ENCODE measurements at regions not wholly inside any gene's neighbourhood (a gene's known extent, or its start where the extent isn't known, plus 50 kb on each side); places are given as distances from the start of the nearest gene placed in this dataset.

- Histone ChIP-seq H3K36me3 (ENCODE audit: control insufficient read depth in 2 of 2, insufficient read depth in 1 of 2, low read length in 2 of 2) (no peaks in the 10 kb centered on the region), H3K4me1 (ENCODE audit: control insufficient read depth, insufficient read depth, low read length) (no peaks in the 10 kb centered on the region), H3K9me3 (ENCODE audit: control insufficient read depth, insufficient read depth, low read depth, low read length) (no peaks in the 10 kb centered on the region), H3K4me3 (ENCODE audit: low read depth, low read length) (no peak overlapping the region), H3K27ac (ENCODE audit: extremely low read depth, low read depth, low read length) (no peak overlapping the region)
- POLR2A ChIA-PET = no interaction called here
- CTCF ChIA-PET = no interaction called here
- TF ChIP-seq, protein P1, sequence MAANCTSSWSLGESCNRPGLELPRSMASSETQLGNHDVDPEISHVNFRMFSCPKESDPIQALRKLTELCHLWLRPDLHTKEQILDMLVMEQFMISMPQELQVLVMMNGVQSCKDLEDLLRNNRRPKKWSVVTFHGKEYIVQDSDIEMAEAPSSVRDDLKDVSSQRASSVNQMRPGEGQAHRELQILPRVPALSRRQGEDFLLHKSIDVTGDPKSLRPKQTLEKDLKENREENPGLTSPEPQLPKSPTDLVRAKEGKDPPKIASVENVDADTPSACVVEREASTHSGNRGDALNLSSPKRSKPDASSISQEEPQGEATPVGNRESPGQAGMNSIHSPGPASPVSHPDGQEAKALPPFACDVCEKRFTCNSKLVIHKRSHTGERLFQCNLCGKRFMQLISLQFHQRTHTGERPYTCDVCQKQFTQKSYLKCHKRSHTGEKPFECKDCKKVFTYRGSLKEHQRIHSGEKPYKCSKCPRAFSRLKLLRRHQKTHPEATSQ (tag by site-specific recombination; IDR thresholded peaks at IDR 0.05) = no peak
- TF ChIP-seq ZNF398 (tag by site-specific recombination; IDR thresholded peaks at IDR 0.05) = no peak
- TF ChIP-seq, protein P2, sequence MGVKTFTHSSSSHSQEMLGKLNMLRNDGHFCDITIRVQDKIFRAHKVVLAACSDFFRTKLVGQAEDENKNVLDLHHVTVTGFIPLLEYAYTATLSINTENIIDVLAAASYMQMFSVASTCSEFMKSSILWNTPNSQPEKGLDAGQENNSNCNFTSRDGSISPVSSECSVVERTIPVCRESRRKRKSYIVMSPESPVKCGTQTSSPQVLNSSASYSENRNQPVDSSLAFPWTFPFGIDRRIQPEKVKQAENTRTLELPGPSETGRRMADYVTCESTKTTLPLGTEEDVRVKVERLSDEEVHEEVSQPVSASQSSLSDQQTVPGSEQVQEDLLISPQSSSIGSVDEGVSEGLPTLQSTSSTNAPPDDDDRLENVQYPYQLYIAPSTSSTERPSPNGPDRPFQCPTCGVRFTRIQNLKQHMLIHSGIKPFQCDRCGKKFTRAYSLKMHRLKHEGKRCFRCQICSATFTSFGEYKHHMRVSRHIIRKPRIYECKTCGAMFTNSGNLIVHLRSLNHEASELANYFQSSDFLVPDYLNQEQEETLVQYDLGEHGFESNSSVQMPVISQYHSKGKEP (tag by site-specific recombination; IDR thresholded peaks at IDR 0.05) = no peak
- TF ChIP-seq REPIN1 (tag by site-specific recombination; IDR thresholded peaks at IDR 0.05; ENCODE audit: low read depth) = no peak
- TF ChIP-seq ZNF23 (tag by site-specific recombination; IDR thresholded peaks at IDR 0.05; ENCODE audit: borderline replicate concordance) = no peak
- TF ChIP-seq, protein P3, sequence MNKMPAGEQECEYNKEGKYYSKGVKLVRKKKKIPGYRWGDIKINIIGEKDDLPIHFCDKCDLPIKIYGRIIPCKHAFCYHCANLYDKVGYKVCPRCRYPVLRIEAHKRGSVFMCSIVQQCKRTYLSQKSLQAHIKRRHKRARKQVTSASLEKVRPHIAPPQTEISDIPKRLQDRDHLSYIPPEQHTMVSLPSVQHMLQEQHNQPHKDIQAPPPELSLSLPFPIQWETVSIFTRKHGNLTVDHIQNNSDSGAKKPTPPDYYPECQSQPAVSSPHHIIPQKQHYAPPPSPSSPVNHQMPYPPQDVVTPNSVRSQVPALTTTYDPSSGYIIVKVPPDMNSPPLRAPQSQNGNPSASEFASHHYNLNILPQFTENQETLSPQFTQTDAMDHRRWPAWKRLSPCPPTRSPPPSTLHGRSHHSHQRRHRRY (tag by site-specific recombination; IDR thresholded peaks at IDR 0.05) = no peak
- no peak for TF ChIP-seq ZNF341 (tag by site-specific recombination; IDR thresholded peaks at IDR 0.05; ENCODE audit: low read depth)
- no peak for TF ChIP-seq BCL11A (tag by site-specific recombination; IDR thresholded peaks at IDR 0.05; ENCODE audit: low read depth)
- no peak for TF ChIP-seq ZNF514 (tag by site-specific recombination; IDR thresholded peaks at IDR 0.05)
- TF ChIP-seq ZNF211 (tag by site-specific recombination; IDR thresholded peaks at IDR 0.05; ENCODE audit: low read depth) = no peak
- TF ChIP-seq MEIS1 (CRISPR knock-in tag; IDR thresholded peaks at IDR 0.05; ENCODE audit: borderline replicate concordance) = no peak
Measured at GRCh38 chr3:153578046-153578445, 416.0 kb downstream of the RAP2B start.

GRCh38 chr3:153590051-153590450 lies 428.0 kb downstream of the RAP2B start:
- CTCF ChIA-PET = interaction anchor here (0.6 kb wide), 1 partner anchor 457 kb away, joined by 4 read pairs; no protein-coding TSS in a partner anchor
- H3K4me1 ChIP-seq (ENCODE audit: control insufficient read depth, insufficient read depth, low read length) = no peaks in the 10 kb centered on the region
- no peak overlapping the region for H3K27ac ChIP-seq (ENCODE audit: extremely low read depth, low read depth, low read length)
- POLR2A ChIA-PET = no interaction called here
- TF ChIP-seq ZNF302 (tag by site-specific recombination; IDR thresholded peaks at IDR 0.05; ENCODE audit: low read depth) (no peak), SALL2 (tag by site-specific recombination; IDR thresholded peaks at IDR 0.05; ENCODE audit: borderline replicate concordance) (no peak), ZNF266 (tag by site-specific recombination; IDR thresholded peaks at IDR 0.05; ENCODE audit: low read depth) (no peak), ZNF677 (tag by site-specific recombination; IDR thresholded peaks at IDR 0.05) (no peak), SCRT2 (tag by site-specific recombination; IDR thresholded peaks at IDR 0.05) (no peak), ZNF404 (tag by site-specific recombination; IDR thresholded peaks at IDR 0.05) (no peak), GLIS2 (tag by site-specific recombination; IDR thresholded peaks at IDR 0.05) (no peak), ZBTB21 (tag by site-specific recombination; IDR thresholded peaks at IDR 0.05) (no peak), ZFP69B (tag by site-specific recombination; IDR thresholded peaks at IDR 0.05) (no peak), ZBTB6 (tag by site-specific recombination; IDR thresholded peaks at IDR 0.05) (no peak), ZNF335 (tag by site-specific recombination; conservative IDR thresholded peaks at IDR 0.05) (no peak), ZBTB7A (tag by site-specific recombination; IDR thresholded peaks at IDR 0.05; ENCODE audit: low read depth) (no peak), RBAK (tag by site-specific recombination; IDR thresholded peaks at IDR 0.05) (no peak), ZNF394 (tag by site-specific recombination; IDR thresholded peaks at IDR 0.05; ENCODE audit: borderline replicate concordance) (no peak), ZNF660 (tag by site-specific recombination; IDR thresholded peaks at IDR 0.05) (no peak), SP2 (tag by site-specific recombination; IDR thresholded peaks at IDR 0.05) (no peak), ZNF629 (tag by site-specific recombination; IDR thresholded peaks at IDR 0.05) (no peak), ZNF24 (tag by site-specific recombination; IDR thresholded peaks at IDR 0.05) (no peak)
- TF ChIP-seq, protein P4, sequence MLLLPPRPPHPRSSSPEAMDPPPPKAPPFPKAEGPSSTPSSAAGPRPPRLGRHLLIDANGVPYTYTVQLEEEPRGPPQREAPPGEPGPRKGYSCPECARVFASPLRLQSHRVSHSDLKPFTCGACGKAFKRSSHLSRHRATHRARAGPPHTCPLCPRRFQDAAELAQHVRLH (tag by site-specific recombination; IDR thresholded peaks at IDR 0.05) = no peak
- no peaks in the 10 kb centered on the region for H3K9me3 ChIP-seq (ENCODE audit: control insufficient read depth, insufficient read depth, low read depth, low read length)
- H3K36me3 ChIP-seq (ENCODE audit: control insufficient read depth in 2 of 2, insufficient read depth in 1 of 2, low read length in 2 of 2) = no peaks in the 10 kb centered on the region
- H3K4me3 ChIP-seq (ENCODE audit: low read depth, low read length) = no peak overlapping the region

Data from HEK293 (cell line).